MM.1S (cell line): ENCODE measurements at regions not wholly inside any gene's neighbourhood (a gene's known extent, or its start where the extent isn't known, plus 50 kb on each side); places are given as distances from the start of the nearest gene placed in this dataset.

Source experiments
- EZH2phosphoT487 ChIP-seq: fragments of 300-600 bp; sonication (generic); IDR thresholded peaks from 2 replicates; pipeline ENCODE4 v1.6.1; 2018; ENCODE audit warnings: antibody characterized with exemption, low read length
- TF ChIP-seq, protein P1 (sequence below): fragments of 300-600 bp; sonication (generic); IDR thresholded peaks from 2 replicates; pipeline ENCODE4 v1.5.1; 2016; ENCODE audit warnings: antibody characterized with exemption, low read length, mixed read lengths

DNA sequence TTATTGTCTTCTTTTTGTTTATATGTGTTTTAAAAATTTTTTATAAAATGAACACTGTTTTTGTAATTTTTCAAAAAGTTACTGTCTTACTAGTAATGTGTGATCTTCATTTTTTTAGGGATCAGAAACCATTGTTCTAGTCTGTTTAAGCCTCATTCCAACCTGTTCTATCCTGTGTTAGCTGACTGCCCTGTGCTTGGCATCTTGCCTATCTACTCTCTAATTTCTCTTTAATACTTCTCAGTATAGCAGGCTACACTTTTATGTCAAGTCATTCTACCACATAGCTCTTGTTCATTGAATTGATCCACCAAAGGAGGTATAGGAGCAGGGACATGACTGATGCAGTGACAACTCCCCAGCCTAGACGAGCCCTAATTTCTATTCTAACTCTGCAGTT lies 70.2 kb upstream of the PLS3 start:
- TF ChIP-seq EZH2phosphoT487: no peak
- TF ChIP-seq, protein P1, sequence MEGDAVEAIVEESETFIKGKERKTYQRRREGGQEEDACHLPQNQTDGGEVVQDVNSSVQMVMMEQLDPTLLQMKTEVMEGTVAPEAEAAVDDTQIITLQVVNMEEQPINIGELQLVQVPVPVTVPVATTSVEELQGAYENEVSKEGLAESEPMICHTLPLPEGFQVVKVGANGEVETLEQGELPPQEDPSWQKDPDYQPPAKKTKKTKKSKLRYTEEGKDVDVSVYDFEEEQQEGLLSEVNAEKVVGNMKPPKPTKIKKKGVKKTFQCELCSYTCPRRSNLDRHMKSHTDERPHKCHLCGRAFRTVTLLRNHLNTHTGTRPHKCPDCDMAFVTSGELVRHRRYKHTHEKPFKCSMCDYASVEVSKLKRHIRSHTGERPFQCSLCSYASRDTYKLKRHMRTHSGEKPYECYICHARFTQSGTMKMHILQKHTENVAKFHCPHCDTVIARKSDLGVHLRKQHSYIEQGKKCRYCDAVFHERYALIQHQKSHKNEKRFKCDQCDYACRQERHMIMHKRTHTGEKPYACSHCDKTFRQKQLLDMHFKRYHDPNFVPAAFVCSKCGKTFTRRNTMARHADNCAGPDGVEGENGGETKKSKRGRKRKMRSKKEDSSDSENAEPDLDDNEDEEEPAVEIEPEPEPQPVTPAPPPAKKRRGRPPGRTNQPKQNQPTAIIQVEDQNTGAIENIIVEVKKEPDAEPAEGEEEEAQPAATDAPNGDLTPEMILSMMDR: no peak
